ENCODE measurements at regions not wholly inside any gene's neighbourhood (a gene's known extent, or its start where the extent isn't known, plus 50 kb on each side); places are given as distances from the start of the nearest gene placed in this dataset.
"Not testable (repeated sequence)": the region's sequence is repeated elsewhere in the genome, so short reads cannot be mapped to it uniquely, and the experiment has no call there.

- Mint-ChIP-seq H3K27me3 (ENCODE audit: low read depth) (no peaks in the 10 kb centered on the region), H3K9me3 (ENCODE audit: low read depth) (peaks cover 3% of the 10 kb centered on the region), H3K36me3 (ENCODE audit: low read depth) (no peaks in the 10 kb centered on the region), H3K4me1 (ENCODE audit: low read depth) (peaks cover 8% of the 10 kb centered on the region), H3K4me3 (ENCODE audit: unreplicated experiment) (no peak overlapping the region), H3K27ac (ENCODE audit: unreplicated experiment) (no peak overlapping the region)
- DNase-seq (ENCODE audit: low spot score): no peak
- TF ChIP-seq CTCF (IDR thresholded peaks at IDR 0.05): no peak
Observed at GRCh38 chr7:109890622-109891021, 1200.3 kb upstream of the LRRN3 start.

GRCh38 chr7:109893231-109893630 is 1197.7 kb upstream of the LRRN3 start:
- no peak for DNase-seq (ENCODE audit: low spot score)
- H3K4me3 Mint-ChIP-seq (ENCODE audit: unreplicated experiment): no peak overlapping the region

GRCh38 chr7:109895536-109895935 is 1195.4 kb upstream of the LRRN3 start:
- TF ChIP-seq CTCF (IDR thresholded peaks at IDR 0.05): no peak
- Mint-ChIP-seq H3K36me3 (ENCODE audit: low read depth) (no peaks in the 10 kb centered on the region), H3K4me3 (ENCODE audit: unreplicated experiment) (no peak overlapping the region), H3K4me1 (ENCODE audit: low read depth) (peaks cover 7% of the 10 kb centered on the region), H3K27ac (ENCODE audit: unreplicated experiment) (no peak overlapping the region), H3K9me3 (ENCODE audit: low read depth) (no peaks in the 10 kb centered on the region), H3K27me3 (ENCODE audit: low read depth) (no peaks in the 10 kb centered on the region)
- no peak for DNase-seq (ENCODE audit: low spot score)

More at GRCh38 chr7:109893231-109893630, 1197.7 kb upstream of the LRRN3 start:
- H3K36me3 Mint-ChIP-seq (ENCODE audit: low read depth): no peaks in the 10 kb centered on the region
- peaks cover 8% of the 10 kb centered on the region for H3K4me1 Mint-ChIP-seq (ENCODE audit: low read depth)
- H3K27me3 Mint-ChIP-seq (ENCODE audit: low read depth): no peaks in the 10 kb centered on the region
- H3K9me3 Mint-ChIP-seq (ENCODE audit: low read depth): peaks cover 3% of the 10 kb centered on the region
- no peak for TF ChIP-seq CTCF (IDR thresholded peaks at IDR 0.05)
- no peak overlapping the region for H3K27ac Mint-ChIP-seq (ENCODE audit: unreplicated experiment)

- DNase-seq (ENCODE audit: low spot score): no peak
- H3K4me3 Mint-ChIP-seq (ENCODE audit: unreplicated experiment): no peak overlapping the region
- no peak overlapping the region for H3K27ac Mint-ChIP-seq (ENCODE audit: unreplicated experiment)
- H3K36me3 Mint-ChIP-seq (ENCODE audit: low read depth): no peaks in the 10 kb centered on the region
- no peak for TF ChIP-seq CTCF (IDR thresholded peaks at IDR 0.05)
- no peaks in the 10 kb centered on the region for H3K4me1 Mint-ChIP-seq (ENCODE audit: low read depth)
- H3K9me3 Mint-ChIP-seq (ENCODE audit: low read depth): no peaks in the 10 kb centered on the region
- H3K27me3 Mint-ChIP-seq (ENCODE audit: low read depth): no peaks in the 10 kb centered on the region
Observed at GRCh38 chr7:109901926-109902325, 1189.0 kb upstream of the LRRN3 start.

GRCh38 chr7:109905368-109906065 is 1185.4 kb upstream of the LRRN3 start:
- not testable (repeated sequence) for H3K27me3 Mint-ChIP-seq (ENCODE audit: low read depth); H3K36me3 Mint-ChIP-seq (ENCODE audit: low read depth); H3K27ac Mint-ChIP-seq (ENCODE audit: unreplicated experiment); H3K4me3 Mint-ChIP-seq (ENCODE audit: unreplicated experiment); H3K4me1 Mint-ChIP-seq (ENCODE audit: low read depth)
- DNase-seq (ENCODE audit: low spot score): peak; percentile 38
- H3K9me3 Mint-ChIP-seq (ENCODE audit: low read depth): peaks cover 10% of the 10 kb centered on the region

GRCh38 chr7:109915670-109916069 is 1175.3 kb upstream of the LRRN3 start:
- no peak overlapping the region for H3K4me3 Mint-ChIP-seq (ENCODE audit: unreplicated experiment)
- H3K36me3 Mint-ChIP-seq (ENCODE audit: low read depth): peaks cover under 1% of the 10 kb centered on the region
- DNase-seq (ENCODE audit: low spot score): no peak
- peaks cover 4% of the 10 kb centered on the region for H3K9me3 Mint-ChIP-seq (ENCODE audit: low read depth)
- no peaks in the 10 kb centered on the region for H3K27me3 Mint-ChIP-seq (ENCODE audit: low read depth)
- H3K27ac Mint-ChIP-seq (ENCODE audit: unreplicated experiment): no peak overlapping the region
- no peak for TF ChIP-seq CTCF (IDR thresholded peaks at IDR 0.05)
- H3K4me1 Mint-ChIP-seq (ENCODE audit: low read depth): peaks cover 5% of the 10 kb centered on the region

Data from chondrocyte (in vitro differentiated cells).